Posterior vena cava (tissue), 2 donors: ENCODE measurements at regions not wholly inside any gene's neighbourhood (a gene's known extent, or its start where the extent isn't known, plus 50 kb on each side); places are given as distances from the start of the nearest gene placed in this dataset.

Experiments used
- DNase-seq: peaks from one replicate; pipeline ENCODE4 v3.0.0-alpha.2; 2020; ENCODE audit warnings: low spot score
- intact Hi-C, 2 donors: fragments of 100-400 bp; cut with DNase I; formaldehyde crosslinking; loops; one replicate each; pipeline versions ENCODE4 v1.14.1 to v1.14.2; 2022 to 2023
- donor health status: DM: yes; HTN: yes; CAD: no.
- donor health status: DM: yes; HTN: yes; CAD: no.

DNA sequence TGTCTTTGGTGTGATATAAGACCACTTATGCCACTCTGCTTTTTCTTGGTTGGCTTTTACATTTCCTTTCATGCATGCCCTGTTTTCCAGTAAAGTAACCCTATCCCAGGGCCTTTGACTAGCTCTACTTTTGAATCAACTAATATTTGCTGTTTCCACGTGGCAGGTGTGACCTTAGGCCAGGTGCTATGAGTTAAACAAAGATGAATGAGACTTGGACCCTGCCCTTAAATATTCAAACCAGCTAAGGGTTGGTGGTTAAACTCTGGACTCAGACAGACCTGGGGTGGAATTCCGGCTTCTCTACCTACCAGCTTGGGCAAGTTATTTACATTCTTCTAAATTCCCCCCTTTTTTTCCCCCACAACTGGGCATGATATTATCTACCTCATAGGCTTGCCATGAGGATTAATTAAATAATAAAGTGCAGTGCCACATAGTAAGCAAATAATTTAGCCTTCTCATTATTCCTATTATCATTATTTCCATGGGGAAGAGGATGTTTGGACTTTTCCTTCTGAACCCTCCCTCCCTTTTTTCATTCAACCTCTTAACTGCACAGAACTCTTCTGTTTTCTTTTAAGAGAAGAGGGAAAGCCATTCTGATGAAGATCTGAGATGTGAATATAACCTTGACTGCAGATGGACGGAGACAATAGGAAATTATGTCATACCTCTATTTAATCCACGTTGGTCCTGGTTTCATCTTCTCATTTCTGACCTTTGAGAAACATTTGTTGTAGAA is 143.6 kb upstream of the TNFAIP3 start:
- intact Hi-C loops, result no loop called here
- DNase-seq, result no peak

GRCh38 chr6:137724018-137724403 is 143.0 kb upstream of the TNFAIP3 start:
- intact Hi-C loops, result no loop called here

GRCh38 chr6:137724495-137725211 is 142.4 kb upstream of the TNFAIP3 start:
- intact Hi-C loops, result no loop called here
- peak; percentile 83 for DNase-seq

More at GRCh38 chr6:137724018-137724403, 143.0 kb upstream of the TNFAIP3 start:
- no peak for DNase-seq

GRCh38 chr6:137725949-137726348 is 141.1 kb upstream of the TNFAIP3 start:
- DNase-seq, result no peak
- intact Hi-C loops, result no loop called here

DNA sequence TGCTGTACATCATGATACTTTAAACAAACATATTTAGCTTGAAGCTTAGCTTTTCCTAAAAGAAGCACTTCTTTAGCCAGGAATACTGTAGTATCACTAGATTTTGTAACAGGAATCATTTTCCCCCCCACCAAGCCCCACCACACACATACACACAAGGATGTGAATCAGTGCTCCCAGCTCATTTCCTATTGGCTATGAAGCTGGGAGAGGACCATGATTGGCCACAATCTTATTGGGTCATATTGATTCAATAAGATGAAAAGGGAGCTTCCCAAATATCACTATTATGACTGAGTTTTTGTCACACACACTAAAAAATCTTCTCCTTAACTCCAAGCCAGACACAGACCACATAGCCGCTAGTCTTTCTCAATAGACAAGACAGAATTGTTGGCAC is 140.5 kb upstream of the TNFAIP3 start:
- DNase-seq, result no peak
- intact Hi-C loops, result no loop called here

GRCh38 chr6:137727216-137727765 is 139.8 kb upstream of the TNFAIP3 start:
- intact Hi-C loops, result no loop called here
- no peak for DNase-seq

DNA sequence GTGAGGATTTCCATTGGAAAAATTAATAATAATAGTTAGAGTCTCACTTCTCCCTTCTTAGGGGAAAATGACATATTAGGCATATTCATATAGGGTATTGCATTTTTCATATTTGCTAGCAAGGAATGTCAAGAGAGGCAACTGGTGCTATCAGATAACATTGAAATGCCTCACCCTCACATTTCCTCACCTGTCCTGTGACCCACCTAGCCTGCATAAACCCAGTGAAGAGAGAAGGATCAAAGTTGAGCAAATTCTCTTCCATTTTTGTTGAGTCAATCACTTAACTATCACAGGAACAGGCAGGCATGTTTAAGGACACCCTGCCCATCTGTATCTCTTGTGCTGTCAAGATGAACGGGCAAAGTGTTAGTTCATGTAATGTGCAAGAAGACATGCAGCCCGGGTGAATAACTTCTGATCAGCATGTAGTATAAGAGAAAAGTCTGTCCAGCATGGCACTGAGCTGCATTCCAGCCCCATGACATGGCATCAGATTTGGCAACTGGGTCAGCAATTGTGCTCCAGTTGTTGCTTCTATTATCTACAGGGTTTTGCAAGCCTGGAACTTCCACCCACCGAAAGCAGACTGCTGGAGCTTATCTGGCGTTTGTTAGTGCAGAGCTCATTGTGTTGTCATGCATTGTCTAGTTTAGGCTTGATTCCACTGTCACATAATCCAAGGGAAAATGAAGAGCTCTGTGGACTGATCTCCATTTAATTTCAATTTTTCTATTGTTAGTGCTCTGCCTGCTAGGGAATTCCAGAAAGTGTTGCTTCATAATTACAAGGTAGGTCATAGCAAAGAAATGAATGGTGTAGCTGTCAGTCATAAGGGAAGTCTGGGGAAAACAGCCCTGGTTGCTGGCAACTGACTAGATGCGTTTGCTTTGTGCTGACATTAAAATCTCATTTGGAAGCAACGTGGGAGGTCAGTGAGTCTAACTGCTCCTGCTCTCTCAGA is 138.4 kb upstream of the TNFAIP3 start:
- intact Hi-C loops, result no loop called here
- no peak for DNase-seq

DNA sequence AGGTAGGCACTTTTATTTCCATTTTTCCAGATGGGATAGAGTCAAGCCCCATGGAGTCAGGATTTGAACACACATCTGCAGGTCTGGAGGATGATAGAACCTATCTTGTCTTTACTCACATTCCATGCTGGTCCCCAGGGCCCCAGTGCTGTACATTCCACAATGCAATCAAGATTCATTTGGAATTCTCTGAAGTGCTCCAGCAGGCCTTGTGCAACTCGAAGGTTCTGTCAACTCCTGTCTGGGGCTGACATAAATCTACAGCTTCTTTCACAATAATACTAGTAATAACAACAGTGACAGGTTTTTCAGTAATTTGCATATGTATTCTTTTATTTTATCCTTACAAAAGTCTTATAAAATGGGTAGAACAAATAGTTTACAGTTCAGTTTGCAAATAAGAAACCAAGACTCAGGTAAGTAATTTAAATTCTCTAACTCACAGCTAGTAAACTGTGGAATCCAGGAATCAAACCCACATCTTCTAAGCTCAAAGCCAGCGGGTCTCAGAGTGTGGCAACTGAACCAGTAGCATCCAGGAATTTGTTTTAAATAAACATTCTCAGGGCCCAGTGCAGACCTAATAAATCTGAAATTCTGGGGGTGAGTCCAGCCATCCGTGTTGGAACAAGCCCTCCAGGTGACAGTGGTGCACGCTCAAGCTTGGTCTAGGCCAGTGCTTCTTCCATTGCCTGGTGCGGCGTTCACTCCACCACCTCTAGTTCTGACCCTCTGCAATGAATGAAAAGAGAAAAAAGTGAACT is 137.0 kb upstream of the TNFAIP3 start:
- intact Hi-C loops, result no loop called here
- no peak for DNase-seq

DNA sequence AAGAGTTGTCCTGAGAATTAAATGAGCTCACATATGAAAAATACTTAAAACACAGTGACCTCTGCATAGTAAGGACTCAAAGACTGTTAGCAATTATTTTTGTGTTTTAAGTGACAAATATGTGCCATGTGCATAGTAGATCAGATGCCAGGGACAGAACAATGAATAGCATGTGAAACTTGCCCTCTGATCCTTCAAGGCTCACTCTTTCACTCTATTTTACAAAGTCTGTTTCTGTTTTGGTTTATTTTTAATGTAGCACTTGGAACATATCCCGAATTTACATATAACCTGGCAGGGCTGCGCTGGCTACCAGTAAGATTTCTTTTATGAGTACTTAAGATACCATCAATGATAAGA is 135.5 kb upstream of the TNFAIP3 start:
- intact Hi-C loops, result no loop called here
- DNase-seq, result no peak

DNA sequence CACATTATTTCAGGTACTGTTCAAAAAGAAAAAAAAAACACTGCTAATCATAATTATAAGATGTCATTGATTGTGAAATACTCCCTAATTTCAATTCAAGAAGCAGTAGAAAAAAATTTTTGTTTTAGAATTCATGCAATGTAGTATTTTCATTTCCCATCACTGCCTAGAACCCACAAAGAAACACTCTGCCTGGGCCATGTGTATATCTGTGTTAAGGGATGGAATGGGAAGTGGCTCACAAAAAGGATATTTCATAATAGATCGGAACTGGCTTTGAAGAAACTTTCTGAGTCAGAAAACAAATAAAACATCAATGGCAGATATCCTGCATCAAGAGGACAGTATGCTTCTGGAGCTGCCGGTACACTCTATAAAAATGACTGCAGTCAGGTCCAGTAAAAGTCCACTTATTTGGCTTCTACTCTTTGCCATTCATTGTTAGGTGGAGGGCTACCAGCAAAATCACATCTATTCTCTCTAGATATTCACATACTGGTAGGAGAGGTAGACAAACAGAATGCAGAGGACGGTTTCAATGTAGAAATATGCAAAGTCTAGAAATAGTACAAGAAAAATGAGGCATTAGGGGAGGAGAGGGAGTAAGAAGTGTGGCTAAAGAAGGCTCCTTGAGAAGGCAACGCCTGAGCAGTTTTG is 135.0 kb upstream of the TNFAIP3 start:
- intact Hi-C loops, result no loop called here

DNA sequence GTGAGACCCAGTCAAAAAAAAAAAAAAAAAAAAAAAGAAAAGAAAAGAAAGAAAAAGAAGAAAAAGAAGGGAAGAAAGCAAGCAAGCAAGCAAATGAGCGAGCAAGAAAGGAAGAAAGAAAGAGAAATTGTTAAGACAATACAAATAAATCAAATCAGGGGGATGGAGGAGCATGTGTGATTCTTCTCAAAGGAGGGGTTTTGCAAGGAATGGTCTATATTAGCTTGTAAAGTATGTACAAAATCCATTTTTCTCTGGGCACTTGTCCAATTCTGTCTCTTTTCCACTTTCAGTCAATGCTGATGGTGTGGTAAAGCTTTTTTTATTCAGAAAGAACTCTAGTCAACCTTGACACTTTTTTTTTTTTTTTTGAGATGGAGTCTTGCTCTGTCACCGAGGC is 133.7 kb upstream of the TNFAIP3 start:
- intact Hi-C loops, result no loop called here
- no peak for DNase-seq

More for the DNA sequence above, 135.0 kb upstream of the TNFAIP3 start:
- no peak for DNase-seq

GRCh38 chr6:137734005-137734874 is 132.8 kb upstream of the TNFAIP3 start:
- no peak for DNase-seq
- intact Hi-C loops, result no loop called here

DNA sequence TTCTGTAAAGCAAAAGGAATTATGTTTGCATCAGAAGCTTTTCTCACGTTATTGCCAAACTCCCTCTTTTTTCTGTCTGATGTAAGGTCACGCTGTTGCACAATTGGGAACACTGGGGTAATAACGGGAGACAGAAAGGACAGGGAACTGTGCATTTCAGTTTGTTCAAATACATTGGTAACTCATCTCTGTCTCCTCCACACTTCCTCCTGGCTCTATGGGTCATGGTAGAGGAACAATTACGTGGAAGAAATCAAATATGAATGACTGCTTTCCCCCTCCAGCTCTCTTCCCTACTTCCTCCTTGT is 132.2 kb upstream of the TNFAIP3 start:
- no peak for DNase-seq

GRCh38 chr6:137736048-137736818 is 130.8 kb upstream of the TNFAIP3 start:
- intact Hi-C loops, result no loop called here
- DNase-seq, result no peak

More for the DNA sequence above, 132.2 kb upstream of the TNFAIP3 start:
- intact Hi-C loops, result no loop called here

DNA sequence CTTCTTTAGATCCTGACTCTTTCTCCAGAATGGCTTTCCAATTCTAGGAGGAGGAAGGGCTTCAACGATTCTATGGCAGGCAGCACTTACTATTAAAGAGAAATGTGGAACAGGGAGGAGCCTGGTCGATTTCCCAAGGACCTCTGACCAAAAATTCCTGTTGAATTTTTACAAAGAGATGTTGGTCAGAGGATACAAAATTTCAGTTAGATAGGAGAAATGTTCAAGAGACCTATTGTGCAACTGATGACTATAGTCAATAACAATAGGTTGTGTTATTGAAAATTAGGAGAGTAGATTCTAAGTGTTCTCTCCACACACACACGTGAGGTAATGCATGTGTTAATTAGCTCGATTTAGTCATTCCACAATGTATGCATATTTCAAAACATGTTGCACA is 130.1 kb upstream of the TNFAIP3 start:
- intact Hi-C loops, result no loop called here
- DNase-seq, result no peak

DNA sequence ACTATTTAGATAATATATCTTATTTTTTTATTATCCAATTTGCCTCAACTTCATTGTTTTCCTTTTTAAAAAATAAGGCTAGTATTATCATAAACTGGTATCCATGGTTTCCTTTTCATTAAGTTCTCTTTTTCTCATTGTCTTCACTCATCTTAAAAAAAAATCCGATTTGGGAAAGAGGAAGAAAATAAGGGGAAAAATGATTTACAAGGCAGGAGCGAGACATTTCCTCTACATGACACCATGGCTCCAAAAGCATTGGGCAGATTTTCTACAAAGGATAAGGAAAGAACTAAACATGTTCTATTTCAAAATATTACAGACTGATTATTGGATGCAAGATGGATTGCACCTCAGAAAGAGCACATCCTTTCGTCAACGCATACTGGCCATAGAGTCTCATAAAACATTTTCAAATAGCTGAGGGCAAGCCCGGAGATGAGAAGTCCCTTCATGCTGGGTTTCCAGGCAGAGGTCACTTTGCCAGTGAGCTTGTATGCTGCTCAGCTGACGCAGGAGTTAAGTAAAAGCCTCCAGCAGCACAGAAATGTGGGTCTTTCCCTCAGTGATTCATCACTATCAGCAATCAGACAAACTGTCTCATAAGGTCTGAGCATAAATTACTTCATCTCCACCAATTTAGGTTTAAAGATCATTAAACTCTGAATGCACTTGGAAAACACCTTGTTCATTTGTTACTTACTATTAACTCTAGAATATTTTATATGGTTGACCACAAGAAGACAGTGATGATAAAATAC is 129.0 kb upstream of the TNFAIP3 start:
- intact Hi-C loops, result no loop called here
- no peak for DNase-seq
